Choroid plexus epithelial cell (primary cell): ENCODE measurements at regions not wholly inside any gene's neighbourhood (a gene's known extent, or its start where the extent isn't known, plus 50 kb on each side); places are given as distances from the start of the nearest gene placed in this dataset.

Experiments
- DNase-seq: peaks from one replicate; pipeline ENCODE4 v3.0.0-alpha.2; 2010; ENCODE audit warnings: low read depth
- H3K4me3 ChIP-seq: 2 replicates; pipeline ENCODE4 v1.5.1; 2011; ENCODE audit warnings: low read depth, mild to moderate bottlenecking, control low read depth, low read length, moderate library complexity
- CTCF ChIP-seq: conservative IDR thresholded peaks from 2 replicates; pipeline ENCODE4 v1.5.1; 2011; ENCODE audit warnings: low read depth, mild to moderate bottlenecking, control low read depth, inconsistent platforms, low read length, moderate library complexity

GRCh38 chr4:22246847-22247246 is 269.0 kb downstream of the ADGRA3 start:
- no peak for DNase-seq

GRCh38 chr4:22245294-22245693 is 270.6 kb downstream of the ADGRA3 start:
- DNase-seq = no peak
- no peak for TF ChIP-seq CTCF
- H3K4me3 ChIP-seq = no peak overlapping the region

More at GRCh38 chr4:22246847-22247246, 269.0 kb downstream of the ADGRA3 start:
- no peak overlapping the region for H3K4me3 ChIP-seq
- TF ChIP-seq CTCF = no peak

GRCh38 chr4:22241415-22241814 is 274.5 kb downstream of the ADGRA3 start:
- no peak for DNase-seq
- TF ChIP-seq CTCF = no peak
- no peak overlapping the region for H3K4me3 ChIP-seq

GRCh38 chr4:22240814-22241213 is 275.1 kb downstream of the ADGRA3 start:
- TF ChIP-seq CTCF = no peak
- no peak overlapping the region for H3K4me3 ChIP-seq
- DNase-seq = no peak

- DNase-seq = no peak
- TF ChIP-seq CTCF = no peak
- H3K4me3 ChIP-seq = no peak overlapping the region
Measured at GRCh38 chr4:22238742-22239141, 277.1 kb downstream of the ADGRA3 start.

- no peak overlapping the region for H3K4me3 ChIP-seq
- no peak for TF ChIP-seq CTCF
- no peak for DNase-seq
Measured at GRCh38 chr4:22237846-22238494, 277.9 kb downstream of the ADGRA3 start.

GRCh38 chr4:22237155-22237751 is 278.6 kb downstream of the ADGRA3 start:
- H3K4me3 ChIP-seq = no peak overlapping the region
- no peak for DNase-seq
- TF ChIP-seq CTCF = no peak
